ENCODE measurements at regions not wholly inside any gene's neighbourhood (a gene's known extent, or its start where the extent isn't known, plus 50 kb on each side); places are given as distances from the start of the nearest gene placed in this dataset.
"Not testable (repeated sequence)": the region's sequence is repeated elsewhere in the genome, so short reads cannot be mapped to it uniquely, and the experiment has no call there.

GRCh38 chr2:129466389-129466788 is 513.1 kb upstream of the RAB6C start:
- DNase-seq: no peak

- no peak for DNase-seq
Observed at GRCh38 chr2:129467012-129467779, 512.3 kb upstream of the RAB6C start.

- no peak for DNase-seq
Observed at GRCh38 chr2:129467941-129468340, 511.5 kb upstream of the RAB6C start.

- no peak for DNase-seq
Observed at GRCh38 chr2:129468879-129469278, 510.6 kb upstream of the RAB6C start.

- DNase-seq: no peak
Observed at GRCh38 chr2:129469389-129469788, 510.1 kb upstream of the RAB6C start.

- DNase-seq: no peak
Observed at GRCh38 chr2:129469871-129470270, 509.6 kb upstream of the RAB6C start.

- DNase-seq: no peak
Observed at GRCh38 chr2:129478902-129479517, 500.5 kb upstream of the RAB6C start.

GRCh38 chr2:129479892-129480291 is 499.6 kb upstream of the RAB6C start:
- DNase-seq: no peak

GRCh38 chr2:129480790-129481189 is 498.7 kb upstream of the RAB6C start:
- no peak for DNase-seq

- no peak for DNase-seq
Observed at GRCh38 chr2:129481306-129482219, 497.9 kb upstream of the RAB6C start.

GRCh38 chr2:129482626-129483025 is 496.8 kb upstream of the RAB6C start:
- DNase-seq: no peak

- DNase-seq: no peak
Observed at GRCh38 chr2:129483366-129483765, 496.1 kb upstream of the RAB6C start.

GRCh38 chr2:129484999-129485897 is 494.2 kb upstream of the RAB6C start:
- DNase-seq: no peak

GRCh38 chr2:129488376-129488775 is 491.1 kb upstream of the RAB6C start:
- DNase-seq: no peak

GRCh38 chr2:129490641-129491040 is 488.8 kb upstream of the RAB6C start:
- no peak for DNase-seq

GRCh38 chr2:129491308-129491707 is 488.2 kb upstream of the RAB6C start:
- DNase-seq: no peak

GRCh38 chr2:129492548-129492947 is 486.9 kb upstream of the RAB6C start:
- no peak for DNase-seq

- DNase-seq: no peak
Observed at GRCh38 chr2:129499747-129500146, 479.7 kb upstream of the RAB6C start.

GRCh38 chr2:129502781-129503180 is 476.7 kb upstream of the RAB6C start:
- no peak for DNase-seq

- DNase-seq: no peak
Observed at GRCh38 chr2:129504646-129505045, 474.8 kb upstream of the RAB6C start.

GRCh38 chr2:129518937-129519336 is 460.5 kb upstream of the RAB6C start:
- DNase-seq: no peak

GRCh38 chr2:129532158-129532557 is 447.3 kb upstream of the RAB6C start:
- DNase-seq: not testable (repeated sequence)

Data from CD4-positive, alpha-beta T cell treated with Interleukin-6 for 4 hours (primary cell).